ENCODE measurements at regions not wholly inside any gene's neighbourhood (a gene's known extent, or its start where the extent isn't known, plus 50 kb on each side); places are given as distances from the start of the nearest gene placed in this dataset.

DNA sequence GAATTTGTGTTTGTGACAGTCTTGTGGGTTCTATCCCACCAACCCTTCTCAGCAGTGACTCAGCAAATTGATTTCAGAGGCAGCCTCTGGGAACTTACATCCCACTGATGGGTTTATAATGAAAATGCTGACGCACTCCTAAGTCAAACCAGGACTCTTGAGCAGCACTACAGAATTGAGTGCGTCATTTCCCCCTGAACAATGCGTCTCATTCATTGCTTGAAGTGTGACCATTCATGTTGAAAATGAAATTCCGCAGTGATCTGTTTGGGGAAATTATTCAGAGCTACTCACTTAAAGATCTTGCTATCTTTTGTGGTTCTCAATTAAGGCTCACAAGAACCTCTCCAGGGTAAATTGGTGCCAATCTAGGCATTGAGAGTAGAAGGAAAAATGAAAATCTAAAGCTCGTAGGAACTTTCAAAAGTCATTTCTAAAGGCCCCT, 417.7 kb upstream of the SLC14A2 start (continued):
- TF ChIP-seq ZNF607 (CRISPR knock-in tag; IDR thresholded peaks at IDR 0.05; ENCODE audit: borderline replicate concordance), result no peak
- TF ChIP-seq ZKSCAN5 (CRISPR knock-in tag; IDR thresholded peaks at IDR 0.05), result no peak
- TF ChIP-seq NFE2L2 (IDR thresholded peaks at IDR 0.05; ENCODE audit: low read length), result peak; percentile 76; the same call in 1 of the 2 replicates

DNA sequence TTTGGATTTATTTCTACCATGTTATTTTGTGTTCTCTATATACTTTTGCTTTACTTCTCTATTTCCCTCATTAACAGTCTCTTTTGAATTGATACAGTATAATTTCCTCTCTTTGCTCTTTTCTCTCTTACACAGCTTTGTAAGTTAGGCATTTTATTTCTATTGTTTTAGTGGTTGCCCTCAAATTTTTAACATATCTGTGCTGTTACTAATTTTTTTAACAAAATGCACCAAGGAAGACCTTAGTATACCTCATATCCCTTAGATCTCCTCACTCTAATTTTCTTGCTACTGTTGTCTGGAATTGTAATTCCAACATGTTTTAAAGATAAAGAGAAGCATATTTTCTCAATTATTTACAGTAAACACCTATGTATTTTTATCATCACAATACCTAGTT, 416.8 kb upstream of the SLC14A2 start:
- in situ Hi-C loops (cut with HindIII; ENCODE audit: extremely low pct_ligation_motif_present, low pct_unique_long_range_greater_than_20kb) (no loop called here), intact Hi-C loops (cut with micrococcal nuclease; ENCODE audit: unreplicated experiment) (no loop called here)
- no peak overlapping the region for H3K4me3 ChIP-seq (replicated peaks in 1 of 3; ENCODE audit: insufficient read depth in 1 of 3, low read depth in 2 of 3, low read length in 3 of 3)
- no peak for TF ChIP-seq ZBTB38 (CRISPR knock-in tag; IDR thresholded peaks at IDR 0.05)
- no peak for TF ChIP-seq CBX5 (CRISPR knock-in tag; IDR thresholded peaks at IDR 0.05; ENCODE audit: borderline replicate concordance)
- H3K27me3 ChIP-seq (ENCODE audit: control insufficient read depth in 1 of 2, insufficient read depth in 2 of 2, low read length in 2 of 2), result no peaks in the 10 kb centered on the region; a peak in 1 of 5 replicates
- no peak overlapping the region for H3K4me2 ChIP-seq (ENCODE audit: low read depth, low read length)
- no peak overlapping the region for H2AFZ ChIP-seq (ENCODE audit: low read length)
- no peak for DNase-seq (ENCODE audit: low spot score)
- no peaks in the 10 kb centered on the region for H3K36me3 ChIP-seq (replicated peaks in 1 of 2; ENCODE audit: control insufficient read depth in 1 of 2, insufficient read depth in 2 of 2, low read length in 2 of 2)
- no peaks in the 10 kb centered on the region for H3K9me3 ChIP-seq (ENCODE audit: low read length)
- no peak overlapping the region for H3K9ac ChIP-seq (ENCODE audit: insufficient read depth, low read depth, low read length)
- H3K4me1 ChIP-seq (ENCODE audit: insufficient read depth, low read length), result no peaks in the 10 kb centered on the region
- POLR2A ChIA-PET, result no interaction called here
- no peaks in the 10 kb centered on the region for H3K79me2 ChIP-seq (ENCODE audit: insufficient read depth, low read length)
- H3K27ac ChIP-seq (ENCODE audit: extremely low read length, insufficient read depth, low read length), result no peak overlapping the region
- no peak for FAIRE-seq
- CTCF ChIA-PET (ENCODE audit: low intra/inter-chr PET ratio, low total read pairs), result no interaction called here
- no peaks in the 10 kb centered on the region for H4K20me1 ChIP-seq (ENCODE audit: insufficient read depth, low read length)
- ATAC-seq, result no peak
- BruUV-seq (replicated peaks), result no TSS peak

DNA sequence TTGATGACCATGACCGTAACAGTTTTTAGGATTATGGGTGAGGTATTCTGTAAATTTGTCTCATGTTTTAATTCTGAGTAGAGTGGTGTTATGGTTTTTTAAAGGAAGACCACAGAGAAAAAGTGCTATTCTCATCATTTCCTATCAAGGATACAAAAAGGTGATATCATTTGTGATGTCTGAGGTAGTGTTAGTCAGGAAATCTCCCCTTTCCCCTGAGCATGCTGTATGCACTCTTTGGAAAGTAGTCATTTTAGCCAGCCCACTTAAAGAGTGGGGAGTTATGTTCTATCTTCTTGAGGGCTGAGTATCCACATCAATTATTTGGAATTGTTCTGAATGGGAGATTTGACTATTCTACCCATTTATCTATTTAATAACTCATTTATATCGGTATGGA, 414.2 kb upstream of the SLC14A2 start:
- Histone ChIP-seq H3K9ac (ENCODE audit: insufficient read depth, low read depth, low read length) (no peak overlapping the region), H3K9me3 (ENCODE audit: low read length) (no peaks in the 10 kb centered on the region), H4K20me1 (ENCODE audit: insufficient read depth, low read length) (no peaks in the 10 kb centered on the region), H3K4me1 (ENCODE audit: insufficient read depth, low read length) (no peaks in the 10 kb centered on the region), H3K4me2 (ENCODE audit: low read depth, low read length) (no peak overlapping the region), H3K4me3 (replicated peaks in 1 of 3; ENCODE audit: insufficient read depth in 1 of 3, low read depth in 2 of 3, low read length in 3 of 3) (no peak overlapping the region), H3K36me3 (replicated peaks in 1 of 2; ENCODE audit: control insufficient read depth in 1 of 2, insufficient read depth in 2 of 2, low read length in 2 of 2) (no peaks in the 10 kb centered on the region), H2AFZ (ENCODE audit: low read length) (no peak overlapping the region), H3K27me3 (ENCODE audit: control insufficient read depth in 1 of 2, insufficient read depth in 2 of 2, low read length in 2 of 2) (no peaks in the 10 kb centered on the region; a peak in 1 of 5 replicates), H3K79me2 (ENCODE audit: insufficient read depth, low read length) (no peaks in the 10 kb centered on the region), H3K27ac (ENCODE audit: extremely low read length, insufficient read depth, low read length) (no peak overlapping the region)
- in situ Hi-C loops (cut with HindIII; ENCODE audit: extremely low pct_ligation_motif_present, low pct_unique_long_range_greater_than_20kb), result loop anchor here (25.0 kb wide), 2 partner anchors 514 to 1564 kb away; partner anchors contain the start of gene SETBP1
- TF ChIP-seq PHF5A (CRISPR knock-in tag; IDR thresholded peaks at IDR 0.05; ENCODE audit: low read depth, unreplicated experiment) (no peak), MAFK (conservative IDR thresholded peaks at IDR 0.05 in 1 of 2, IDR thresholded peaks at IDR 0.05 in 1 of 2; ENCODE audit: low read length in 2 of 2) (peak in 1 of 2 experiments; percentile 20; a peak in 1 of 4 replicates)
- ATAC-seq, result no peak
- ChIA-PET POLR2A (no interaction called here), CTCF (ENCODE audit: low intra/inter-chr PET ratio, low total read pairs) (no interaction called here)
- WGBS (ENCODE audit: low lambda C conversion rate), result 2% methylated on average over 2 of the region's 2 CpGs
- no peak for FAIRE-seq
- BruUV-seq (replicated peaks), result no TSS peak
- intact Hi-C loops (cut with micrococcal nuclease; ENCODE audit: unreplicated experiment), result no loop called here
- DNase-seq (ENCODE audit: low spot score), result no peak
